Urothelium cell line (cell line): ENCODE measurements at regions not wholly inside any gene's neighbourhood (a gene's known extent, or its start where the extent isn't known, plus 50 kb on each side); places are given as distances from the start of the nearest gene placed in this dataset.
"Not testable (repeated sequence)": the region's sequence is repeated elsewhere in the genome, so short reads cannot be mapped to it uniquely, and the experiment has no call there.

ENCODE experiments used
- DNase-seq: peaks from one replicate; pipeline ENCODE4 v3.0.0; 2011; ENCODE audit warnings: low spot score, mixed read lengths
- FAIRE-seq: peaks from 2 replicates; lab custom pipeline; 2011; peaks lifted over from hg19 to GRCh38; lab: Jason Lieb, UNC

- FAIRE-seq (no peak), DNase-seq (no peak)
Measured at GRCh38 chr3:144499001-144499930, 527.6 kb downstream of the DIPK2A start.

GRCh38 chr3:144501467-144501866 lies 529.8 kb downstream of the DIPK2A start:
- no peak for DNase-seq
- no peak for FAIRE-seq

GRCh38 chr3:144502402-144502801 lies 530.8 kb downstream of the DIPK2A start:
- FAIRE-seq, result no peak
- DNase-seq, result no peak

GRCh38 chr3:144506375-144506774 lies 534.8 kb downstream of the DIPK2A start:
- DNase-seq, FAIRE-seq: not testable (repeated sequence)

- DNase-seq, result no peak
- no peak for FAIRE-seq
Measured at GRCh38 chr3:144511346-144511745, 539.7 kb downstream of the DIPK2A start.

- FAIRE-seq (no peak), DNase-seq (no peak)
Measured at GRCh38 chr3:144516026-144516425, 544.4 kb downstream of the DIPK2A start.

GRCh38 chr3:144516589-144516988 lies 545.0 kb downstream of the DIPK2A start:
- DNase-seq (no peak), FAIRE-seq (no peak)

GRCh38 chr3:144521131-144521530 lies 549.5 kb downstream of the DIPK2A start:
- FAIRE-seq (no peak), DNase-seq (no peak)

GRCh38 chr3:144522456-144522855 lies 550.8 kb downstream of the DIPK2A start:
- FAIRE-seq (no peak), DNase-seq (no peak)

GRCh38 chr3:144523396-144523795 lies 551.8 kb downstream of the DIPK2A start:
- DNase-seq, result no peak
- FAIRE-seq, result no peak

- FAIRE-seq, result no peak
Measured at GRCh38 chr3:144524531-144524930, 552.9 kb downstream of the DIPK2A start.

GRCh38 chr3:144529566-144529965 lies 557.9 kb downstream of the DIPK2A start:
- FAIRE-seq (no peak), DNase-seq (no peak)

More at GRCh38 chr3:144524531-144524930, 552.9 kb downstream of the DIPK2A start:
- DNase-seq, result no peak

GRCh38 chr3:144544871-144545270 lies 573.2 kb downstream of the DIPK2A start:
- DNase-seq (no peak), FAIRE-seq (no peak)

GRCh38 chr3:144546539-144546938 lies 574.9 kb downstream of the DIPK2A start:
- no peak for DNase-seq
- no peak for FAIRE-seq

GRCh38 chr3:144548346-144548745 lies 576.7 kb downstream of the DIPK2A start:
- FAIRE-seq, result no peak

GRCh38 chr3:144549166-144549565 lies 577.5 kb downstream of the DIPK2A start:
- no peak for FAIRE-seq
- DNase-seq, result no peak

More at GRCh38 chr3:144548346-144548745, 576.7 kb downstream of the DIPK2A start:
- DNase-seq, result no peak

- DNase-seq (no peak), FAIRE-seq (no peak)
Measured at GRCh38 chr3:144552346-144553057, 580.9 kb downstream of the DIPK2A start.

- no peak for FAIRE-seq
- DNase-seq, result no peak
Measured at GRCh38 chr3:144553301-144553700, 581.7 kb downstream of the DIPK2A start.

- no peak for FAIRE-seq
Measured at GRCh38 chr3:144554889-144555288, 583.3 kb downstream of the DIPK2A start.

GRCh38 chr3:144556392-144556791 lies 584.8 kb downstream of the DIPK2A start:
- FAIRE-seq, result no peak
- no peak for DNase-seq

More at GRCh38 chr3:144554889-144555288, 583.3 kb downstream of the DIPK2A start:
- DNase-seq, result no peak

- FAIRE-seq (no peak), DNase-seq (no peak)
Measured at GRCh38 chr3:144557515-144557914, 585.9 kb downstream of the DIPK2A start.

GRCh38 chr3:144564011-144564410 lies 592.4 kb downstream of the DIPK2A start:
- no peak for FAIRE-seq
- DNase-seq, result no peak
